Osteoblast (primary cell): ENCODE measurements at regions not wholly inside any gene's neighbourhood (a gene's known extent, or its start where the extent isn't known, plus 50 kb on each side); places are given as distances from the start of the nearest gene placed in this dataset.
A peak's percentile ranks its signal among the peaks of the same experiment; 100 is the strongest.
"Not testable (repeated sequence)": the region's sequence is repeated elsewhere in the genome, so short reads cannot be mapped to it uniquely, and the experiment has no call there.

Experiments
- DNase-seq: peaks from one replicate; pipeline ENCODE4 v3.0.0; 2011; ENCODE audit warnings: low spot score, mixed read lengths; ENCODE audit not compliant: insufficient read length; ENCODE audit errors: missing footprints
- H2AFZ ChIP-seq: 2 replicates; pipeline ENCODE4 v1.6.0; 2011; ENCODE audit warnings: mild to moderate bottlenecking, low read length
- H3K27ac ChIP-seq: 2 replicates; pipeline ENCODE4 v1.5.1; 2011; ENCODE audit warnings: mild to moderate bottlenecking, low read depth, low read length, moderate library complexity
- H3K27me3 ChIP-seq: 2 replicates; pipeline ENCODE4 v1.6.0; 2012; ENCODE audit warnings: mild to moderate bottlenecking, control low read depth, inconsistent platforms, low read length, moderate library complexity; ENCODE audit not compliant: insufficient read depth
- H3K36me3 ChIP-seq: 2 replicates; pipeline ENCODE4 v1.5.1; 2011; ENCODE audit warnings: mild to moderate bottlenecking, low read length, control low read depth, moderate library complexity; ENCODE audit not compliant: insufficient read depth
- H3K4me1 ChIP-seq: 2 replicates; pipeline ENCODE4 v1.5.1; 2011; ENCODE audit warnings: mild to moderate bottlenecking, low read length, control low read depth, moderate library complexity; ENCODE audit not compliant: insufficient read depth
- H3K4me2 ChIP-seq: 2 replicates; pipeline ENCODE4 v1.6.0; 2011; ENCODE audit warnings: mild to moderate bottlenecking, low read length; ENCODE audit not compliant: insufficient read depth
- H3K4me3 ChIP-seq: fragments of 200-600 bp; sonication (generic); 3 replicates; pipeline ENCODE4 v1.5.1; 2012; ENCODE audit warnings: mild to moderate bottlenecking, low read length, inconsistent platforms; ENCODE audit not compliant: insufficient read depth
- H3K79me2 ChIP-seq: 2 replicates; pipeline ENCODE4 v1.6.0; 2012; ENCODE audit warnings: mild to moderate bottlenecking, low read length, control low read depth, inconsistent platforms; ENCODE audit not compliant: insufficient read depth
- H3K9me3 ChIP-seq: 2 replicates; pipeline ENCODE4 v1.5.1; 2011; ENCODE audit warnings: low read depth, low read length, control low read depth
- H4K20me1 ChIP-seq: 2 replicates; pipeline ENCODE4 v1.6.0; 2012; ENCODE audit warnings: mild to moderate bottlenecking, low read length, control low read depth; ENCODE audit not compliant: insufficient read depth
- CTCF ChIP-seq: IDR thresholded peaks from 2 replicates; pipeline ENCODE4 v1.5.1; 2011; ENCODE audit warnings: mild to moderate bottlenecking, low read depth, low read length, moderate library complexity; ENCODE audit errors: extremely low read depth

GRCh38 chr9:60525879-60526686 is 388.1 kb upstream of the SPATA31A5 start:
- H4K20me1 ChIP-seq, H3K27me3 ChIP-seq, H3K9me3 ChIP-seq, H3K4me3 ChIP-seq, H3K4me2 ChIP-seq, H3K36me3 ChIP-seq, H3K4me1 ChIP-seq, H3K79me2 ChIP-seq, DNase-seq, H2AFZ ChIP-seq, H3K27ac ChIP-seq: not testable (repeated sequence)

GRCh38 chr9:60526694-60527231 is 387.4 kb upstream of the SPATA31A5 start:
- H2AFZ ChIP-seq, H3K27ac ChIP-seq, H3K36me3 ChIP-seq, H3K79me2 ChIP-seq, DNase-seq, H3K4me2 ChIP-seq, H3K4me3 ChIP-seq, H4K20me1 ChIP-seq, H3K9me3 ChIP-seq, H3K27me3 ChIP-seq, H3K4me1 ChIP-seq: not testable (repeated sequence)

- H3K4me3 ChIP-seq, H4K20me1 ChIP-seq, H3K4me2 ChIP-seq, H3K79me2 ChIP-seq, H3K27ac ChIP-seq, H3K4me1 ChIP-seq, DNase-seq, H3K27me3 ChIP-seq, H2AFZ ChIP-seq, H3K36me3 ChIP-seq, H3K9me3 ChIP-seq: not testable (repeated sequence)
These were observed 369.7 kb upstream of the SPATA31A5 start for GRCh38 chr9:60544518-60544917.

GRCh38 chr9:60545346-60545877 is 368.8 kb upstream of the SPATA31A5 start:
- Histone ChIP-seq H3K36me3 (no peaks in the 10 kb centered on the region), H3K4me1 (no peaks in the 10 kb centered on the region), H3K4me2 (no peak overlapping the region), H3K27me3 (no peaks in the 10 kb centered on the region), H3K79me2 (no peaks in the 10 kb centered on the region), H2AFZ (no peak overlapping the region), H3K9me3 (no peaks in the 10 kb centered on the region), H3K4me3 (no peak overlapping the region), H4K20me1 (no peaks in the 10 kb centered on the region), H3K27ac (no peak overlapping the region)
- TF ChIP-seq CTCF, result no peak
- peak; percentile 1 for DNase-seq

- Histone ChIP-seq H3K9me3 (no peaks in the 10 kb centered on the region), H3K27me3 (no peaks in the 10 kb centered on the region), H3K4me2 (no peak overlapping the region), H2AFZ (no peak overlapping the region), H3K4me1 (no peaks in the 10 kb centered on the region), H3K79me2 (no peaks in the 10 kb centered on the region), H3K36me3 (no peaks in the 10 kb centered on the region), H3K4me3 (no peak overlapping the region), H4K20me1 (no peaks in the 10 kb centered on the region), H3K27ac (no peak overlapping the region)
- peak; percentile 32 for DNase-seq
- no peak for TF ChIP-seq CTCF
These were observed 368.3 kb upstream of the SPATA31A5 start for GRCh38 chr9:60545878-60546385.
